Endodermal cell (in vitro differentiated cells): ENCODE measurements at regions not wholly inside any gene's neighbourhood (a gene's known extent, or its start where the extent isn't known, plus 50 kb on each side); places are given as distances from the start of the nearest gene placed in this dataset.

Experiments
- DNase-seq: peaks from one replicate; pipeline ENCODE4 v3.0.0-alpha.2; 2017
- H3K27ac ChIP-seq: 2 replicates; pipeline ENCODE4 v1.5.1; 2013; ENCODE audit warnings: mild to moderate bottlenecking, low read depth, low read length, moderate library complexity
- H3K27me3 ChIP-seq: 2 replicates; pipeline ENCODE4 v1.6.1; 2013; ENCODE audit warnings: mild to moderate bottlenecking, low read length, moderate library complexity; ENCODE audit not compliant: insufficient read depth, control insufficient read depth, poor library complexity, severe bottlenecking
- H3K36me3 ChIP-seq: 2 replicates; pipeline ENCODE4 v1.7.0; 2013; ENCODE audit warnings: mild to moderate bottlenecking, low read length, moderate library complexity; ENCODE audit not compliant: control insufficient read depth, insufficient read depth
- H3K4me1 ChIP-seq: one replicate; pipeline ENCODE4 v1.7.0; 2013; ENCODE audit warnings: low read length; ENCODE audit not compliant: control insufficient read depth, insufficient read depth
- H3K4me3 ChIP-seq: 2 replicates; pipeline ENCODE4 v1.5.1; 2013; ENCODE audit warnings: mild to moderate bottlenecking, low read length, moderate library complexity
- H3K9ac ChIP-seq: 2 replicates; pipeline ENCODE4 v1.6.1; 2013; ENCODE audit warnings: mild to moderate bottlenecking, low read length, moderate library complexity; ENCODE audit not compliant: poor library complexity, severe bottlenecking; ENCODE audit errors: extremely low read depth
- H3K9me3 ChIP-seq: 2 replicates; pipeline ENCODE4 v1.6.1; 2013; ENCODE audit warnings: mild to moderate bottlenecking, low read length, moderate library complexity; ENCODE audit not compliant: control insufficient read depth
- H3K27ac Mint-ChIP-seq: 2 replicates; pipeline ENCODE4 v1.8.0; 2020; ENCODE audit warnings: mixed read lengths
- H3K27me3 Mint-ChIP-seq: 2 replicates; pipeline ENCODE4 v1.8.0; 2021; ENCODE audit warnings: mild to moderate bottlenecking, mixed read lengths; ENCODE audit not compliant: insufficient read depth
- H3K36me3 Mint-ChIP-seq: 2 replicates; pipeline ENCODE4 v1.8.0; 2020; ENCODE audit warnings: low read depth, mixed read lengths
- H3K4me1 Mint-ChIP-seq: 2 replicates; pipeline ENCODE4 v1.8.0; 2020; ENCODE audit warnings: mixed read lengths
- H3K4me3 Mint-ChIP-seq: 2 replicates; pipeline ENCODE4 v1.8.0; 2020; ENCODE audit warnings: mild to moderate bottlenecking, moderate library complexity, mixed read lengths
- H3K9me3 Mint-ChIP-seq: 2 replicates; pipeline ENCODE4 v1.8.0; 2020; ENCODE audit warnings: mild to moderate bottlenecking, mixed read lengths
- CTCF ChIP-seq: fragments of 200-600 bp; sonication (generic); conservative IDR thresholded peaks from 2 replicates; pipeline ENCODE4 v1.5.0; 2021; ENCODE audit warnings: antibody characterized with exemption, mild to moderate bottlenecking
- WGBS, 2 experiments: methylation state at CpG; one replicate each; pipeline versions ENCODE4 v1.1.5 to v1.1.7; 2013; ENCODE audit warnings: missing lambda C conversion rate in 2 of 2, mixed read lengths in 1 of 2; ENCODE audit not compliant: insufficient coverage in 1 of 2, insufficient read length in 1 of 2; 5-methylcytosine and 5-hydroxymethylcytosine counted together

- H3K9me3 ChIP-seq, result no peaks in the 10 kb centered on the region
- peaks cover 30% of the 10 kb centered on the region for H3K9me3 Mint-ChIP-seq
- peaks cover 2% of the 10 kb centered on the region for H3K27me3 Mint-ChIP-seq
- H3K4me3 Mint-ChIP-seq, result no peak overlapping the region
- H3K27ac ChIP-seq, result no peak overlapping the region
- no peaks in the 10 kb centered on the region for H3K4me1 ChIP-seq
- no peak for DNase-seq
- H3K4me1 Mint-ChIP-seq, result no peaks in the 10 kb centered on the region
- TF ChIP-seq CTCF, result no peak
- H3K4me3 ChIP-seq, result no peak overlapping the region
- no peaks in the 10 kb centered on the region for H3K36me3 Mint-ChIP-seq
- H3K27me3 ChIP-seq, result no peaks in the 10 kb centered on the region
- H3K9ac ChIP-seq, result no peak overlapping the region
- no peaks in the 10 kb centered on the region for H3K36me3 ChIP-seq
- H3K27ac Mint-ChIP-seq, result no peak overlapping the region
- WGBS, 2 experiments, result 90 to 94% methylated on average over 16 to 23 of the region's 23 CpGs
These were observed 66.9 kb upstream of the FCN1 start for GRCh38 chr9:134984372-134985265.

DNA sequence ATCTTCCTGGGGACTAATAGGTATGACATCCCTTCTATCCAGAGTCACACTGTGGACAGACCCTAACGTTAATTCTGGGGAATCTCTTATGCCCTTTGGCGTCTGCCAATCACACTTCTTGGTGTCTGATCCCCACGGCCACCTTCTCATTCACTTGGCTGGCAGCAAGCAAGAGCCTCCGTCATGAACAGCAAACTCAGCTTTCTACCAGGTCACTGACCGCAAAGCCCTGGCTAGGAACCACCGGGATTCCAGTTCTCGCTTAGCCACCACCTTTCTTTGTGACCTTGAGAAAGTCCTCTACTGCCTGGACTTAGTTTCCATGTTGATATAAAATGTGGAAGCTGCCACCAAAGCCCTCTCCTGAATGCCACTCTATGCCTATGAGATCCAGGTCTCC is 67.7 kb upstream of the FCN1 start:
- Histone ChIP-seq H3K36me3 (no peaks in the 10 kb centered on the region), H3K27me3 (no peaks in the 10 kb centered on the region), H3K4me3 (no peak overlapping the region), H3K9ac (no peak overlapping the region), H3K27ac (no peak overlapping the region), H3K4me1 (no peaks in the 10 kb centered on the region), H3K9me3 (no peaks in the 10 kb centered on the region)
- no peak for DNase-seq
- WGBS, 2 experiments, result 88 to 93% methylated on average over 7 of the region's 7 CpGs
- no peak overlapping the region for H3K27ac Mint-ChIP-seq
- H3K36me3 Mint-ChIP-seq, result no peaks in the 10 kb centered on the region
- peaks cover 2% of the 10 kb centered on the region for H3K27me3 Mint-ChIP-seq
- no peaks in the 10 kb centered on the region for H3K4me1 Mint-ChIP-seq
- peaks cover 37% of the 10 kb centered on the region for H3K9me3 Mint-ChIP-seq
- no peak overlapping the region for H3K4me3 Mint-ChIP-seq
- TF ChIP-seq CTCF, result no peak

- H3K9ac ChIP-seq, result no peak overlapping the region
- Mint-ChIP-seq H3K36me3 (no peaks in the 10 kb centered on the region), H3K9me3 (peaks cover 38% of the 10 kb centered on the region), H3K27me3 (peaks cover 2% of the 10 kb centered on the region), H3K27ac (no peak overlapping the region), H3K4me3 (no peak overlapping the region), H3K4me1 (no peaks in the 10 kb centered on the region)
- no peaks in the 10 kb centered on the region for H3K27me3 ChIP-seq
- no peak overlapping the region for H3K4me3 ChIP-seq
- TF ChIP-seq CTCF, result no peak
- WGBS, 2 experiments, result 72% methylated on average over 1 of the region's 1 CpG; no CpG with 5 or more reads in 1 of the 2 experiments
- H3K4me1 ChIP-seq, result no peaks in the 10 kb centered on the region
- H3K9me3 ChIP-seq, result no peaks in the 10 kb centered on the region
- H3K27ac ChIP-seq, result no peak overlapping the region
- no peak for DNase-seq
- no peaks in the 10 kb centered on the region for H3K36me3 ChIP-seq
These were observed 69.2 kb upstream of the FCN1 start for GRCh38 chr9:134986957-134987356.
